DND-41 (cell line): ENCODE measurements at regions not wholly inside any gene's neighbourhood (a gene's known extent, or its start where the extent isn't known, plus 50 kb on each side); places are given as distances from the start of the nearest gene placed in this dataset.
A peak's percentile ranks its signal among the peaks of the same experiment; 100 is the strongest.

Experiments
- ATAC-seq: fragments of 200-7000 bp; cut with Tn5 transposase; 3 replicates; pipeline ENCODE4 v1.9.1; 2021; ENCODE audit warnings: low read depth; ENCODE audit not compliant: insufficient read depth
- DNase-seq: peaks from one replicate; pipeline ENCODE4 v3.0.0-alpha.2; 2020
- H2AFZ ChIP-seq: 2 replicates; pipeline ENCODE4 v1.6.0; 2012; ENCODE audit warnings: low read depth, low read length
- H3K27ac ChIP-seq: 2 replicates; pipeline ENCODE4 v1.5.1; 2012; ENCODE audit warnings: low read length, inconsistent platforms
- H3K27me3 ChIP-seq: fragments of 200-600 bp; sonication (generic); 2 replicates; pipeline ENCODE4 v1.6.0; 2012; ENCODE audit warnings: low read length, mild to moderate bottlenecking, inconsistent platforms; ENCODE audit not compliant: insufficient read depth, poor library complexity
- H3K36me3 ChIP-seq: 2 replicates; pipeline ENCODE4 v1.5.1; 2012; ENCODE audit warnings: low read length, inconsistent platforms; ENCODE audit not compliant: insufficient read depth
- H3K4me1 ChIP-seq: 2 replicates; pipeline ENCODE4 v1.5.1; 2012; ENCODE audit warnings: mild to moderate bottlenecking, low read length; ENCODE audit not compliant: insufficient read depth
- H3K4me2 ChIP-seq: 2 replicates; pipeline ENCODE4 v1.6.0; 2012; ENCODE audit warnings: mild to moderate bottlenecking, moderate library complexity, low read length, inconsistent platforms; ENCODE audit not compliant: insufficient read depth
- H3K4me3 ChIP-seq, 2 experiments: fragments of 200-600 bp in 1 of 2; shearing (Covaris generic) in 1 of 2; 2 replicates each; pipeline ENCODE4 v1.5.1; 2012 to 2016; ENCODE audit warnings: inconsistent platforms in 2 of 2, low read length in 2 of 2, mild to moderate bottlenecking in 2 of 2, low read depth in 1 of 2, moderate library complexity in 1 of 2
- H3K79me2 ChIP-seq: 2 replicates; pipeline ENCODE4 v1.6.0; 2012; ENCODE audit warnings: low read length, inconsistent platforms; ENCODE audit not compliant: insufficient read depth
- H3K9ac ChIP-seq: 2 replicates; pipeline ENCODE4 v1.6.0; 2012; ENCODE audit warnings: low read depth, mild to moderate bottlenecking, inconsistent platforms, low read length, moderate library complexity
- H3K9me3 ChIP-seq: 2 replicates; pipeline ENCODE4 v1.5.1; 2012; ENCODE audit warnings: low read length, moderate library complexity, mild to moderate bottlenecking, inconsistent platforms; ENCODE audit not compliant: insufficient read depth, severe bottlenecking
- H4K20me1 ChIP-seq: 2 replicates; pipeline ENCODE4 v1.6.0; 2012; ENCODE audit warnings: low read length; ENCODE audit not compliant: insufficient read depth
- CTCF ChIP-seq: IDR thresholded peaks from 2 replicates; pipeline ENCODE4 v1.5.1; 2012; ENCODE audit warnings: borderline replicate concordance, low read length, moderate library complexity, mild to moderate bottlenecking; ENCODE audit not compliant: poor library complexity, severe bottlenecking; ENCODE audit errors: extremely low read depth
- EZH2 ChIP-seq: IDR thresholded peaks from 3 replicates; pipeline ENCODE4 v1.6.1; 2012; ENCODE audit warnings: borderline replicate concordance, low read depth, mild to moderate bottlenecking, moderate library complexity, low read length, inconsistent platforms; ENCODE audit not compliant: severe bottlenecking

- H3K9me3 ChIP-seq, result no peaks in the 10 kb centered on the region
- H4K20me1 ChIP-seq, result no peaks in the 10 kb centered on the region
- H3K4me1 ChIP-seq, result no peaks in the 10 kb centered on the region
- no peak overlapping the region for H3K9ac ChIP-seq
- no peaks in the 10 kb centered on the region for H3K36me3 ChIP-seq
- DNase-seq, result no peak
- no peak overlapping the region for H3K4me3 ChIP-seq
- H3K27me3 ChIP-seq, result no peaks in the 10 kb centered on the region
- no peak overlapping the region for H2AFZ ChIP-seq
- no peaks in the 10 kb centered on the region for H3K79me2 ChIP-seq
- TF ChIP-seq EZH2 (no peak), CTCF (no peak)
- H3K4me2 ChIP-seq, result no peak overlapping the region
- H3K27ac ChIP-seq, result no peak overlapping the region
- ATAC-seq, result no peak
These were observed 72.9 kb downstream of the SIK1 start for GRCh38 chr21:43354026-43354420.

- no peak for DNase-seq
- H3K27me3 ChIP-seq, result no peaks in the 10 kb centered on the region
- no peaks in the 10 kb centered on the region for H3K36me3 ChIP-seq
- no peak overlapping the region for H2AFZ ChIP-seq
- no peak overlapping the region for H3K4me3 ChIP-seq
- no peak overlapping the region for H3K4me2 ChIP-seq
- H3K9ac ChIP-seq, result no peak overlapping the region
- TF ChIP-seq CTCF, result no peak
- no peak for TF ChIP-seq EZH2
- H3K27ac ChIP-seq, result no peak overlapping the region
- no peaks in the 10 kb centered on the region for H3K79me2 ChIP-seq
- ATAC-seq, result no peak
- H4K20me1 ChIP-seq, result no peaks in the 10 kb centered on the region
- H3K4me1 ChIP-seq, result no peaks in the 10 kb centered on the region
- H3K9me3 ChIP-seq, result no peaks in the 10 kb centered on the region
These were observed 73.5 kb downstream of the SIK1 start for GRCh38 chr21:43353282-43354025.

GRCh38 chr21:43352568-43353281, 74.2 kb downstream of the SIK1 start:
- ATAC-seq, result peak; percentile 39; the same call in 1 of the 3 replicates
- Histone ChIP-seq H3K9ac (no peak overlapping the region), H3K4me1 (no peaks in the 10 kb centered on the region), H2AFZ (no peak overlapping the region), H3K9me3 (no peaks in the 10 kb centered on the region), H3K79me2 (no peaks in the 10 kb centered on the region), H3K4me3 (no peak overlapping the region), H3K4me2 (no peak overlapping the region), H3K27ac (no peak overlapping the region), H3K27me3 (no peaks in the 10 kb centered on the region), H3K36me3 (no peaks in the 10 kb centered on the region), H4K20me1 (no peaks in the 10 kb centered on the region)
- DNase-seq, result peak; percentile 15
- TF ChIP-seq CTCF (no peak), EZH2 (no peak)
